Neural crest cell (in vitro differentiated cells): ENCODE measurements at regions not wholly inside any gene's neighbourhood (a gene's known extent, or its start where the extent isn't known, plus 50 kb on each side); places are given as distances from the start of the nearest gene placed in this dataset.

Experiments used
- DNase-seq: peaks from one replicate; pipeline ENCODE4 v3.0.0; 2021; ENCODE audit warnings: low read depth, mixed read lengths, low spot score
- H3K27ac Mint-ChIP-seq: one replicate; pipeline ENCODE4 v1.8.0; 2021; ENCODE audit warnings: mild to moderate bottlenecking, mixed read lengths; ENCODE audit not compliant: unreplicated experiment
- H3K27me3 Mint-ChIP-seq: 2 replicates; pipeline ENCODE4 v1.8.0; 2021; ENCODE audit warnings: low read depth, mild to moderate bottlenecking, mixed read lengths
- H3K36me3 Mint-ChIP-seq: 2 replicates; pipeline ENCODE4 v1.8.0; 2021; ENCODE audit warnings: low read depth, mild to moderate bottlenecking, mixed read lengths
- H3K4me1 Mint-ChIP-seq: 2 replicates; pipeline ENCODE4 v1.8.0; 2021; ENCODE audit warnings: mixed read lengths
- H3K4me3 Mint-ChIP-seq: one replicate; pipeline ENCODE4 v1.8.0; 2021; ENCODE audit warnings: mild to moderate bottlenecking, mixed read lengths
- H3K9me3 Mint-ChIP-seq: 2 replicates; pipeline ENCODE4 v1.8.0; 2021; ENCODE audit warnings: mixed read lengths
- TF ChIP-seq, protein P1 (sequence below): fragments of 200-600 bp; sonication (generic); conservative IDR thresholded peaks from 2 replicates; pipeline ENCODE4 v1.5.0; 2021; ENCODE audit warnings: antibody characterized with exemption, mild to moderate bottlenecking

DNA sequence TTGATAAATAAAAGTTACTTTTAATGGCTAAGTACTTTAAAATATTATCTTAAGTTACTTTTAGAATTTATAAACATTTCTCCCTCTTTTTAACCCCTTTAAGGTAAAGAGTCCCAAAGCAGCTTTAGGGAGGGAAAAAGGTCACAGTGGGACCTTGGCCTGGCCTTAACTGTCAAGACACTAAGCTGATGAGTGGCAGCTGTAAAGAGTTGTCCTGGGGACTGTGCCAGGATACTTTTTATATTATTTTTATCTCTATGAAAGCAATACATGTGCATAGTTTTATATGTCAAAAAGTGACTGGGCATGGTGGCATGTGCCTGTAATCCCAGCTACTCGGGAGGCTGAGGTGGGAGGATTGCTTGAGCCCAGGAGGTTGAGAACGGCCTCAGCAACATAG lies 94.2 kb upstream of the RESF1 start:
- TF ChIP-seq, protein P1, sequence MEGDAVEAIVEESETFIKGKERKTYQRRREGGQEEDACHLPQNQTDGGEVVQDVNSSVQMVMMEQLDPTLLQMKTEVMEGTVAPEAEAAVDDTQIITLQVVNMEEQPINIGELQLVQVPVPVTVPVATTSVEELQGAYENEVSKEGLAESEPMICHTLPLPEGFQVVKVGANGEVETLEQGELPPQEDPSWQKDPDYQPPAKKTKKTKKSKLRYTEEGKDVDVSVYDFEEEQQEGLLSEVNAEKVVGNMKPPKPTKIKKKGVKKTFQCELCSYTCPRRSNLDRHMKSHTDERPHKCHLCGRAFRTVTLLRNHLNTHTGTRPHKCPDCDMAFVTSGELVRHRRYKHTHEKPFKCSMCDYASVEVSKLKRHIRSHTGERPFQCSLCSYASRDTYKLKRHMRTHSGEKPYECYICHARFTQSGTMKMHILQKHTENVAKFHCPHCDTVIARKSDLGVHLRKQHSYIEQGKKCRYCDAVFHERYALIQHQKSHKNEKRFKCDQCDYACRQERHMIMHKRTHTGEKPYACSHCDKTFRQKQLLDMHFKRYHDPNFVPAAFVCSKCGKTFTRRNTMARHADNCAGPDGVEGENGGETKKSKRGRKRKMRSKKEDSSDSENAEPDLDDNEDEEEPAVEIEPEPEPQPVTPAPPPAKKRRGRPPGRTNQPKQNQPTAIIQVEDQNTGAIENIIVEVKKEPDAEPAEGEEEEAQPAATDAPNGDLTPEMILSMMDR = no peak
- Mint-ChIP-seq H3K27me3 (no peaks in the 10 kb centered on the region), H3K9me3 (peaks cover 2% of the 10 kb centered on the region), H3K4me3 (no peak overlapping the region), H3K36me3 (no peaks in the 10 kb centered on the region), H3K27ac (no peak overlapping the region), H3K4me1 (no peaks in the 10 kb centered on the region)
- no peak for DNase-seq

DNA sequence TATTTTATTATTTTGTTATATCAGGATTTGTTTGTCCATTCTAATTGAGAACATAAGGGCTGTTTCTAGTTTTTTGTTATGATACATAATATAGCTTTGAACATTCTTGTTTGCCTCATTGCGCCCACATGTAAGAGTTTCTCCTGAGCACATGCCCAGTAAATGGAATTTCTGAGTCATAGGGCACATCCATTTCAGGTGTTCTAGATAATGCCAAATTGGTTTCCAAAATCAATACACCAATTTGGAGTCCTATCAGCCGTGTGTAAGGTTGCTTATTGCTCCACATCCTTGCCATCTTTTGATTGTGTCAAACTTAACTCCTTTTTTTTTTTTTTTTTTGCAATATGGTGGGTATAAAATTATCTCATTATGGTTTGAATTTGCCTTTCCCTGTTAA lies 97.9 kb upstream of the RESF1 start:
- TF ChIP-seq, protein P1 = no peak
- Mint-ChIP-seq H3K4me3 (no peak overlapping the region), H3K9me3 (peaks cover 6% of the 10 kb centered on the region), H3K36me3 (no peaks in the 10 kb centered on the region), H3K27ac (no peak overlapping the region), H3K27me3 (no peaks in the 10 kb centered on the region), H3K4me1 (no peaks in the 10 kb centered on the region)
- no peak for DNase-seq

DNA sequence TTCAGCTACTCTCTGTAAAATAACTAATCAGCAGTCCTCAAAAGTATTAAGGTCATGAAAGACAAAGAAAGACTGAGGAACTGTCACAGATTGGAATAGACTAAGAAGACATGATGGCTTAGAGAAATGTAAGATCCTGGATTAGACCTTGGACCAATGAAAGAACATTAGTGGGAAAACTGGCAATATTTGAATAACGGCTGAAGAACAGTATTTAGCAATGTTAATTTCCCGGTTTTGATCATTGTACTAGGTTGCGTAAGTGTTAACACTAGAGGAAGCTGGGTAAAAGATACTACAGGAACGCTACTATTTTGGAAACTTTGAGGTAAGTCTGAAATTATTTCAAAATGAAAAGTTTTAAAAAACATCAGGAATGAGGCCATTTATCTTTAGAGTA lies 98.8 kb upstream of the RESF1 start:
- H3K27ac Mint-ChIP-seq = no peak overlapping the region
- DNase-seq = no peak
- no peaks in the 10 kb centered on the region for H3K27me3 Mint-ChIP-seq
- H3K36me3 Mint-ChIP-seq = peaks cover under 1% of the 10 kb centered on the region
- H3K4me3 Mint-ChIP-seq = no peak overlapping the region
- no peaks in the 10 kb centered on the region for H3K4me1 Mint-ChIP-seq
- peaks cover 6% of the 10 kb centered on the region for H3K9me3 Mint-ChIP-seq
- TF ChIP-seq, protein P1 = no peak

GRCh38 chr12:31859232-31859977 lies 99.8 kb upstream of the RESF1 start:
- Mint-ChIP-seq H3K27ac (no peak overlapping the region), H3K4me3 (no peak overlapping the region), H3K9me3 (peaks cover 10% of the 10 kb centered on the region), H3K27me3 (no peaks in the 10 kb centered on the region), H3K36me3 (peaks cover 3% of the 10 kb centered on the region), H3K4me1 (no peaks in the 10 kb centered on the region)
- TF ChIP-seq, protein P1 = no peak
- DNase-seq = no peak

- no peak overlapping the region for H3K27ac Mint-ChIP-seq
- TF ChIP-seq, protein P1 = no peak
- H3K27me3 Mint-ChIP-seq = no peaks in the 10 kb centered on the region
- no peaks in the 10 kb centered on the region for H3K4me1 Mint-ChIP-seq
- DNase-seq = no peak
- H3K9me3 Mint-ChIP-seq = peaks cover 31% of the 10 kb centered on the region
- peaks cover 12% of the 10 kb centered on the region for H3K36me3 Mint-ChIP-seq
- no peak overlapping the region for H3K4me3 Mint-ChIP-seq
Measured at GRCh38 chr12:31855427-31855826, 103.8 kb upstream of the RESF1 start.
